Hypothalamus (tissue), 51 donors: ENCODE measurements at regions not wholly inside any gene's neighbourhood (a gene's known extent, or its start where the extent isn't known, plus 50 kb on each side); places are given as distances from the start of the nearest gene placed in this dataset.

Experiments used
- DNase-seq, 51 donors: peaks; one replicate each; lab custom pipeline; 2025; lab: John Stamatoyannopoulos, UW

GRCh38 chr18:39806525-39806924 is 2148.5 kb upstream of the PIK3C3 start:
- DNase-seq, result no peak

- no peak for DNase-seq
Observed at GRCh38 chr18:39805218-39805617, 2149.8 kb upstream of the PIK3C3 start.

GRCh38 chr18:39802648-39803229 is 2152.3 kb upstream of the PIK3C3 start:
- no peak for DNase-seq

DNA sequence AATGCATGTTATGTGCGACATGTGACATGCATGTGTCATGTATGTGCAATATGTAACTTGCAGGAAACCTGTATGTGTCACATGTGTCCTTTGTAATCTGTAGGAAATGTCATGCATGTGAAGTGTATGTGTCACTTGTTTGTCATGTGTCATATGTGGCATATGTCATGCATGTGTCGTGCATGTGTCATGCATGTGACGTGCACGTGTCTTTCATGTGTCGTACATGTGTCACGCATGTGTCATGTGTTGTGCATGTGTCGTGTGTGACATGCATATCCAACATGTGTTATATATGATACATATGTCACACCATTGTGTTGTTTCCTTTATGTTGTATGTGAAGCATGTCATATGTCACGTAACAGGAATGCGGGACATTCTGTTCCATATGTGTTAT is 2153.2 kb upstream of the PIK3C3 start:
- no peak for DNase-seq

- DNase-seq, result no peak
Observed at GRCh38 chr18:39801010-39801409, 2154.0 kb upstream of the PIK3C3 start.

DNA sequence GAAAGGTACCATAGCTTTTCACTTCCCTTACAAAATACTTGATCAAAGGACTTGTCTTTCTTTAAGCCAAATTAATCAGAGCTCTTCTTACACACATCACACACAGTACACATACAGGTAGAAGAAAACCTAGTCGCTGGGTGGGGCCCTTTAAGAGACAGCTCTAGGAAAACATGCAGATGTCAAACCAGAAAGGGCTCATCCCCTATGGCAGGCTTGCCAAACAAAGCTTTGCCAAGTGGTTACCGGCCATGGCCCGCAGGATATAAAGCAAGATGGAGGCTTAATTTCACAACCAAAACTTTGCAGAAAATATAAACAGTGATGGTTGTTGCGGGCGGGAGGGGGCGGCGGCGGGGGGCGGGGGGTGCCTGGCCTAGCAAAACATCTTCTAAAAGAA is 2156.0 kb upstream of the PIK3C3 start:
- DNase-seq, result no peak

DNA sequence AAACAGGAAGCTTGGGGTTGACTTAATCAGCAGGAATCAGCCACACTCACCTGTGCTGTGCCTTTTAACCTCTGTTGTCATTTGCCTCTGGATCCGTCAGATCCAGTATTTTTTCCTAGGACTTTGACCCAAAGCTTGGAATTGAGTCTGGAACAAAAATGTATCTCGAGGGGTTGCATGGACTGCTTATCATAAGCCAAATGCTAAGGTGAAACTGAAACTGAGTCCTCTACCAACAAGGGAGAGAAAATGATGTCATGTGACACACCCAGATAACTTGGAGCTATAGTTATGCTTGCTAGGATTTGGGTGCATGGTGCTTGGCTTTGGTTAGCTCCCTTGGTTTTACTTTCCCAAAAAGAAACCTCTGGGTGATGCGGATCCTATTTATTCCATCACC is 2158.6 kb upstream of the PIK3C3 start:
- DNase-seq, result no peak

DNA sequence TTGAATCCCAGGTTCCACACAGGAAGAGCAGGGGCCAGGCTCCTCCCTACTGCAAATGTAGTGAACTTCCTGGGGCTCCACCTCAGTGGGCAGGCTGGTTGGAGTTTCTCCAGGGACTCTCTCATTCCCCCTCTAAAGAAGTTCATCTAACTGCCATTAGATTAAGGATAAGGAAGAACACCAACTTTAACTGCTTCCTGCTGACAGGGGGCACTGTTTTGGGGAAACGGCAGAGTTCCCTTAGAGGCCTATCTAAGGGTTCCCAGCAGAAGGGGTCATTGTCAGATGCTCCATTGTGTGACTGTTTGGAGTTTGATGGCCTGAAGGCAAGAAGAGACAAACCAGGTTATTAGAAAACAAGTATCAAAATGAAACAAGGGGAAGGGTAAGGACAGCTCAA is 2159.7 kb upstream of the PIK3C3 start:
- DNase-seq, result no peak

DNA sequence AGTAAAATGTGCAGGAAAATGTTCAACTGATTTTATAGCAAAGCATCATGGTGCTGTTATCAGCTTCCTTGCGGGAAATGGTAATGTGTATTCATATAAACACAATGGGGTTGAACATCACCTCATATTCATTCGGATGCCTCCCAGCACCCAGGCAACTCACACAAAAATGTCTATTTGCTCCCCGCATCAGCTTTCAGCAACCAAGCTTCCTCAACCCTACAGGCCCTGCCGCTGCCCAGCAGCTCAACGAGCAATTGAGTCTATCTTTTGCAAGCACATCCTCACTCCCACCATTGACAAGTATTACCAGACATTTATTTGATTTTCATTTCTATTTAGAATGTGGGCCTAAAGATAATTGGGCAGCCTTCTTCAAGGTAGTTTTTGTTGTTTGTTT is 2161.4 kb upstream of the PIK3C3 start:
- no peak for DNase-seq

DNA sequence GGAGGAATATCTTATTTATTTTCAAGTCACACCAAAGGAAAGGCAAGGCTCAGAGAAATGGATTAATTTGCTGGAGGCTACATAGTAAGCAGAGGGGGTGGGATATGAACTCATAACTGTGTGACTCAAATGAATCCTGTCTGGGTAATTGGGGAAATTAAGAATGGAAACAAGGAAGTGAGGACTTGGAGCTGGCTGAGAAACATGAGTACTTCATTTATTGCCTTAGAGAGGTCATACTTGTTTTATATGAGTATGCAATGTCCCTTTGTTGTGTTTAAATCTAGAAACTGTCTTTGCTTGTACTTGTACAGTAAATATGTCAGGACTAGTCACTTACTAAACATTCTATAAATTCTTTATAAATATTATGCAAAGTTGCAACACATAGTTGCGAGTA is 2166.7 kb upstream of the PIK3C3 start:
- no peak for DNase-seq

- DNase-seq, result no peak
Observed at GRCh38 chr18:39786477-39786876, 2168.6 kb upstream of the PIK3C3 start.

DNA sequence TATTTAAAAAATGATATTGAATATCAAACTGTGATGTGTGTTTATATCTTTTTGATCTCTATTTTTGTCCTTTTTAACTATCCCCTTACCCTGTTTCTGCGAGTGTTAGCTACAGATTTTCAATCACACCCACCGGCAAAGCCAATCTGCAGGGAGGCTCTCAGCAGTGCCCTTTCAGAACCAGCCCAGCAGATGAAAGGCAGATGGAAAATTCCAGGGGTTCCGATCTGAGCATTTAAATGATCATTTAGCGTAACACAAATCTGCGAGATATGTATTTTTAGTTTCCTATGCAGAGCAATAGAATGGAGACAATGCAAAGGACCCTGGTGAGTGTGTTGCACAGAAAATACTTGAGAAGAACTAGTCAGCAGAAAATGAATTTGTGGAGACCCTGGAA is 2170.5 kb upstream of the PIK3C3 start:
- DNase-seq, result no peak

DNA sequence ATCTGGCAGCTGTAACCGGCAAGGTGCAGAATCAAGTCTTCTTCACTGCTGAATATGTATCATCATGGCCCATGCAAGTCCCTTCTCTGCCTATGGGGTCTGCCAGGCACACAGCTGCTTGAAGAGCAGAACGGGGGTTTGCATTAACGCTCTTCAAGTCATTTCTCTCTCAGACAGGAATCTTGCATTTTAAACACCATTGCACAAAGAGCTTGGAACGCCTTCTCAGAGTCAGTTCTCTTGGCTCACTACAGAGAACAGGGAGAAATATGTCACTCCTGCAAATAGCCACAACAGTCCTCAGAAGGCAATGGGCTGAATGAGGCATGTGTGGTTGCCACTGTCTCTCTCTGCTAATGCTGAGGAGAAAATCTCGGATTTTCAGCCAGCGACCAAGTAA is 2173.5 kb upstream of the PIK3C3 start:
- DNase-seq, result peak in 2 of 51 donors; percentile 3 to 9

- no peak for DNase-seq
Observed at GRCh38 chr18:39780774-39781173, 2174.3 kb upstream of the PIK3C3 start.

- no peak for DNase-seq
Observed at GRCh38 chr18:39779926-39780325, 2175.1 kb upstream of the PIK3C3 start.

DNA sequence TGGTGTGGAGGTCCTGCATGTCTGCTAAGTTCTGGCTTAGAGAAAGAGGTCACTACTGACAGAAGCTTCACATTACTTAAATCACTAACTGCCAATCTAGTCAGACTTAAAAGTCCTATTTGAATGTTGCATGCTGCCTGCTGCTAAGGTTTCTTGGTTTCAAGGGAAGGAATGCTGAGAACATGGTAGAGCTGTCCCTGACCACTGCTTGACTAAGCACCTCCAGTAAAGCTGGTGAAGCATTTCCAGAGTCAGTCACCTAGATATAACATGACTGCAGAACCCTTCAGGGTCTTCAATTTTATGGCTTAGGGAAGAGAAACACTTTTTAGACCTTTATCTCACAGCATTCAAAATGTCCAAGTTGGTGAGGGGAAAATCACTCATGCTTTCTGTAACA is 2178.3 kb upstream of the PIK3C3 start:
- DNase-seq, result no peak

GRCh38 chr18:39774957-39775598 is 2180.0 kb upstream of the PIK3C3 start:
- DNase-seq, result no peak

DNA sequence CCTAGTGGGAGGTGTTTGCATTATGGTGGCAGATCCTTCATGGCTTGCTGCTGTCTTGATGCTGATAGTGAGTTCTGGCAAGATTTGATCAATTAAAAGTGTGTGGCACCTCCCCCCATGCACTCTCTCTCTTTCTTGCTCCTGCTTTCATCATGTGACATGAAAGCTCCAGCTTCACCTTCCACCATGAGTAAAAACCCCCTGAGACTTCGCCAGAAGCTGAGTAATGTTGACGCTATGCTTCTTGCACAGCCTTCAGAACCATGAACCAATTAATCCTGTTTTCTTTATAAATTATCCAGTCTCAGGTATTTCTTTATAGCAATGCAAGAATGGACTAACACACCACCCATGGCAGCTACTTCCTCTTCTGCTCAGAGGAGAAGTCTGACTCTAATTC is 2181.4 kb upstream of the PIK3C3 start:
- DNase-seq, result no peak

- DNase-seq, result no peak
Observed at GRCh38 chr18:39772155-39772919, 2182.7 kb upstream of the PIK3C3 start.

DNA sequence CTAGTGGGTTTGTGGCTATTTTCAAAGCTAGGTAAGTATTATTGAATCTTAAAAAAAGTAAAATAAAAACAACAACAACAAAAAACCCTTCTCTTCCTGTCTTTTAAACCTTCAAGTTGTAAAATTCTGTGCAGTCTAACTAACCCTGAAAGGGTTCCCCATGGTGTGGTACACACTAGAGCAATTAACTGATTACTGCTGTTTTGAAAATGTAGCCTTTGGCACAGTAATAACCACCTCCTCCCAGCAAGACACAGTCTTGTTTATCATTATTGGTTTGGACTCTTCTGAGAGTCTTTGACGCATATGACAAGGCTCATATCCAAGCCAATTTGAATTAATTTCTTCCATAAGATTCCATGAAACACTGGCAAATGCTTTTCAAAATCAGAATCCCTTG is 2184.6 kb upstream of the PIK3C3 start:
- DNase-seq, result no peak

DNA sequence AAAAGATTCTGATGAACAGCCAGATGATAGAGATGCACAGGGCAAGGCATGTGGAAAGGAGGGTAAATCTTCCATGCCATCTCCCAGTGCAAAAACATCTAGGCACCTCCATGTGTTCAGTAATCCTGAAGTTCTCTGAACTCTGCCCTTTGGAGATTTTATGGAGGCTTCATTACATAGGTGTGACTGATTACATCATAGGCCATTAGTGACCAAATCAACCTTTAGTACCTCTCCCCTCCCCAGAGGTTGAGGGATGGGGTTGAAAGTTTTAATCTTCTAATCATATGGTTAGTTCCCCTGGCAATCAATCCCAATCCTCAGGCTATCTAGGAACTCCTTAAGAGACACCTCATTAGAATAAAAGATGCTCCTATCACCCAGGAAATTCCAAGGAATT is 2190.2 kb upstream of the PIK3C3 start:
- no peak for DNase-seq

DNA sequence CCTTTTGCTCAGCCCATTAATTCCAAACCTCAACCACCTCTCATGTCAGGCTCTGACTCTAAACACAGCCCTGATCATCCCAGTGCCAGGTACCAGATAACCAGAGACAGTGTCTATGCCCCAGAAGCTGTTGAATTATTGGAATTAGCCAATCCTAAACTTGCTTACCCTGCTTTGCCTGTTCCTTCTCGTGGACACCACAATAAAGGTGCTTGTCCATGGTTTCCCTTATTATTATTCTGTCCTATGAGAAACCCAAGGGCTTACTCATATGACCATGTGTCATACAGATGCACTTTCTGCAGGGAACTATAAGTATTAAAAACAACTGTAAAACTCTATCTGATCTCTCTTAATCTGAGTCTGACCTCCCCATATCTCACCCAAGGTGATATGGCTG is 2193.8 kb upstream of the PIK3C3 start:
- no peak for DNase-seq
